K562 (cell line): ENCODE measurements at regions not wholly inside any gene's neighbourhood (a gene's known extent, or its start where the extent isn't known, plus 50 kb on each side); places are given as distances from the start of the nearest gene placed in this dataset.

Experiments
- ATAC-seq: fragments of 200-7000 bp; cut with Tn5 transposase; 3 replicates; pipeline ENCODE4 v1.9.1; 2020; ENCODE audit warnings: moderate library complexity
- BruUV-seq: library from RNA; stranded (reverse); fragments of 400-500 nt; replicated peaks from 2 replicates; lab custom pipeline; 2021; lab: Mats Ljungman, UMichigan
- CTCF ChIA-PET: fragments of 300-600 bp; formaldehyde crosslinking; extraction: SDS; loops from one replicate; lab custom pipeline; 2021; ENCODE audit warnings: low intra/inter-chr PET ratio; lab: Yijun Ruan, JAX
- POLR2A ChIA-PET: fragments of 300-600, 350-650 bp; sonication (Branson Sonifier 250); formaldehyde crosslinking; extraction: SDS; loops from one replicate; lab custom pipeline; 2021; ENCODE audit warnings: antibody characterized with exemption, inconsistent platforms; lab: Yijun Ruan, JAX
- DNase-seq, 4 experiments: peaks; one replicate each; pipeline versions ENCODE4 v3.0.0 to v3.0.0-alpha.2; 2011 to 2018; ENCODE audit warnings: low spot score in 3 of 4, mixed read lengths in 3 of 4; ENCODE audit errors: extremely low read depth in 1 of 4
- FAIRE-seq: peaks from 2 replicates; lab custom pipeline; 2011; peaks lifted over from hg19 to GRCh38; lab: Jason Lieb, UNC
- H2AFZ ChIP-seq: 2 replicates; pipeline ENCODE4 v1.6.0; 2011; ENCODE audit warnings: low read depth, low read length, control low read depth, inconsistent platforms
- H3K27ac ChIP-seq: fragments of 200-600 bp; 3 replicates; pipeline ENCODE4 v1.8.0; 2011; ENCODE audit warnings: low read depth, mild to moderate bottlenecking, control low read depth, inconsistent platforms, low read length, moderate library complexity, mixed read lengths; ENCODE audit errors: extremely low read depth
- H3K27me3 ChIP-seq, 2 experiments: fragments of 300-600 bp in 1 of 2; 2 replicates in 1 of 2; 3 replicates in 1 of 2; pipeline versions ENCODE4 v1.6.0 to v1.8.0; 2011; ENCODE audit warnings: inconsistent platforms in 2 of 2, low read length in 2 of 2, mild to moderate bottlenecking in 1 of 2, mixed read lengths in 1 of 2, moderate library complexity in 1 of 2; ENCODE audit not compliant: control insufficient read depth in 2 of 2, insufficient read depth in 2 of 2
- H3K36me3 ChIP-seq: fragments of 300-600 bp; 3 replicates; pipeline ENCODE4 v1.8.0; 2011; ENCODE audit warnings: mild to moderate bottlenecking, low read length, inconsistent platforms; ENCODE audit not compliant: control insufficient read depth, insufficient read depth
- H3K4me1 ChIP-seq, 2 experiments: fragments of 200-600 bp in 1 of 2; replicated peaks in 1 of 2; 2 replicates in 1 of 2; 3 replicates in 1 of 2; pipeline versions ENCODE4 v1.5.1 to v1.8.0; 2011; ENCODE audit warnings: inconsistent platforms in 2 of 2, low read length in 2 of 2, mild to moderate bottlenecking in 1 of 2, mixed read lengths in 1 of 2, moderate library complexity in 1 of 2; ENCODE audit not compliant: control insufficient read depth in 2 of 2, insufficient read depth in 2 of 2
- H3K4me2 ChIP-seq: 2 replicates; pipeline ENCODE4 v1.6.1; 2011; ENCODE audit warnings: low read length, control low read depth, inconsistent platforms, mixed read lengths; ENCODE audit not compliant: insufficient read depth
- H3K4me3 ChIP-seq: fragments of 200-600 bp; sonication (generic), shearing (Covaris generic); 2 replicates; pipeline ENCODE4 v1.5.1; 2016; ENCODE audit warnings: control low read depth, inconsistent platforms
- H3K79me2 ChIP-seq: fragments of 200-600 bp; 3 replicates; pipeline ENCODE4 v1.8.0; 2011; ENCODE audit warnings: low read length, inconsistent platforms; ENCODE audit not compliant: control insufficient read depth, insufficient read depth
- H3K9ac ChIP-seq, 2 experiments: 2 replicates each; pipeline versions ENCODE4 v1.6.0 to v1.6.1; 2011; ENCODE audit warnings: low read depth in 2 of 2, low read length in 2 of 2, control low read depth in 1 of 2, inconsistent platforms in 1 of 2, mild to moderate bottlenecking in 1 of 2, mixed read lengths in 1 of 2; ENCODE audit not compliant: insufficient read depth in 1 of 2
- H3K9me1 ChIP-seq: one replicate; pipeline ENCODE4 v1.6.0; 2011; ENCODE audit warnings: inconsistent platforms, mild to moderate bottlenecking, low read length, moderate library complexity; ENCODE audit not compliant: control insufficient read depth, insufficient read depth
- H3K9me3 ChIP-seq: replicated peaks from 2 replicates; pipeline ENCODE4 v1.5.1; 2011; ENCODE audit warnings: low read depth, low read length, inconsistent platforms; ENCODE audit not compliant: control insufficient read depth, insufficient read depth
- H4K20me1 ChIP-seq: replicated peaks from 2 replicates; pipeline ENCODE4 v1.6.1; 2011; ENCODE audit warnings: low read length, inconsistent platforms, mixed read lengths; ENCODE audit not compliant: control insufficient read depth, insufficient read depth
- BRD9 ChIP-seq: fragments of 450-650 bp; IDR thresholded peaks from 2 replicates; pipeline ENCODE4 v1.6.1; 2018; ENCODE audit warnings: low read depth; ENCODE audit not compliant: partially characterized antibody
- HIVEP1 ChIP-seq: fragments of 250-450 bp; sonication (Bioruptor Pico); IDR thresholded peaks from 2 replicates; pipeline ENCODE4 v1.4.0; 2020; ENCODE audit warnings: mild to moderate bottlenecking
- TOE1 ChIP-seq, 2 experiments: fragments of 450-650 bp in 1 of 2; sonication (generic) in 1 of 2; formaldehyde crosslinking in 1 of 2; IDR thresholded peaks; 2 replicates each; pipeline versions ENCODE4 v1.7.1 to v1.8.0; 2016 to 2022; ENCODE audit warnings: borderline replicate concordance in 2 of 2, mild to moderate bottlenecking in 2 of 2, antibody characterized with exemption in 1 of 2, inconsistent platforms in 1 of 2, low read depth in 1 of 2, missing genetic modification reagents in 1 of 2, moderate library complexity in 1 of 2
- ZKSCAN8 ChIP-seq: fragments of 200-800 bp; sonication (Bioruptor generic); IDR thresholded peaks from 2 replicates; pipeline ENCODE4 v1.6.1; 2016; ENCODE audit warnings: missing genetic modification characterization, missing compliant biosample characterization
- ZNF449 ChIP-seq: fragments of 250-450 bp; sonication (Bioruptor Pico); IDR thresholded peaks from 2 replicates; pipeline ENCODE4 v1.8.0; 2022; ENCODE audit warnings: moderate library complexity, mild to moderate bottlenecking, inconsistent platforms
- ZNF79 ChIP-seq: fragments of 250-450 bp; sonication (Bioruptor Pico); IDR thresholded peaks from 2 replicates; pipeline ENCODE4 v1.4.0; 2020; ENCODE audit warnings: low read depth, mild to moderate bottlenecking, moderate library complexity
- WGBS: fragments of 100-300 bp; shearing (Covaris generic); methylation state at CpG from one replicate; pipeline ENCODE4 v1.1.6; 2016; ENCODE audit warnings: low coverage, mixed read lengths; ENCODE audit not compliant: insufficient coverage; ENCODE audit errors: missing lambda C conversion rate; 5-methylcytosine and 5-hydroxymethylcytosine counted together
- in situ Hi-C: fragments of 300-500 bp; cut with MboI; formaldehyde crosslinking; loops from 4 replicates; pipeline ENCODE4 v1.15.0; 2018; ENCODE audit warnings: inconsistent platforms, mixed read lengths
- intact Hi-C: fragments of 100-400 bp; cut with micrococcal nuclease; formaldehyde crosslinking; loops from 2 replicates; pipeline ENCODE4 v1.14.2; 2022

- Histone ChIP-seq H3K27me3 (0 out of 5 replicates have a peak, but pooled peaks cover 0 to 4% of the 10 kb centered on the region in 2 experiments), H4K20me1 (no peaks in the 10 kb centered on the region), H3K9ac (no peak overlapping the region), H3K9me1 (no peaks in the 10 kb centered on the region), H3K9me3 (no peaks in the 10 kb centered on the region), H2AFZ (no peak overlapping the region), H3K4me1 (no peaks in the 10 kb centered on the region), H3K36me3 (no peaks in the 10 kb centered on the region), H3K4me3 (no peak overlapping the region), H3K4me2 (no peak overlapping the region), H3K27ac (no peak overlapping the region), H3K79me2 (no peaks in the 10 kb centered on the region)
- ChIA-PET CTCF (no interaction called here), POLR2A (no interaction called here)
- intact Hi-C loops, result no loop called here
- ATAC-seq, result no peak
- no TSS peak for BruUV-seq
- WGBS, result 18% methylated on average over 1 of the region's 1 CpG
- in situ Hi-C loops, result no loop called here
- DNase-seq, result no peak
- no peak for FAIRE-seq
- TF ChIP-seq ZKSCAN8 (CRISPR knock-in tag) (no peak), ZNF449 (no peak), ZNF79 (no peak), BRD9 (no peak), TOE1 (IDR thresholded peaks at IDR 0.05; ENCODE audit: borderline replicate concordance) (no peak), TOE1 (CRISPR knock-in tag; IDR thresholded peaks at IDR 0.05; ENCODE audit: borderline replicate concordance, low read depth) (no peak), HIVEP1 (CRISPR knock-in tag) (no peak)
These were observed 143.5 kb downstream of the CARTPT start for GRCh38 chr5:71862507-71863060.
